ENCODE measurements at regions not wholly inside any gene's neighbourhood (a gene's known extent, or its start where the extent isn't known, plus 50 kb on each side); places are given as distances from the start of the nearest gene placed in this dataset.

GRCh38 chr2:14364471-14364870 lies 268.0 kb upstream of the LRATD1 start:
- Histone ChIP-seq H3K79me2 (ENCODE audit: control insufficient read depth, low read length) (no peaks in the 10 kb centered on the region), H3K4me2 (ENCODE audit: low read length) (no peak overlapping the region), H3F3A (ENCODE audit: control insufficient read depth, insufficient read depth) (no peaks in the 10 kb centered on the region), H3K9me3 (ENCODE audit: control insufficient read depth, insufficient read depth, low read length) (no peaks in the 10 kb centered on the region), H3K4me1 (ENCODE audit: control insufficient read depth, low read length) (no peaks in the 10 kb centered on the region), H3K27me3 (ENCODE audit: control insufficient read depth, low read length) (no peaks in the 10 kb centered on the region), H3K36me3 (ENCODE audit: control insufficient read depth, low read length) (no peaks in the 10 kb centered on the region), H3K27ac (ENCODE audit: low read depth, low read length) (no peak overlapping the region), H3K9me2 (replicated peaks; ENCODE audit: control insufficient read depth, low read length) (no peaks in the 10 kb centered on the region), H4K20me1 (ENCODE audit: control insufficient read depth, insufficient read depth, low read depth, low read length) (no peaks in the 10 kb centered on the region), H3K4me3 (ENCODE audit: low read length) (no peak overlapping the region)
- TF ChIP-seq EZH2phosphoT487 (IDR thresholded peaks at IDR 0.05; ENCODE audit: borderline replicate concordance, low read length) (no peak), CTCF (IDR thresholded peaks at IDR 0.05; ENCODE audit: low read depth, low read length, poor library complexity, severe bottlenecking) (no peak)

GRCh38 chr2:14385043-14385442 lies 247.5 kb upstream of the LRATD1 start:
- H3K4me2 ChIP-seq (ENCODE audit: low read length) = no peak overlapping the region

DNA sequence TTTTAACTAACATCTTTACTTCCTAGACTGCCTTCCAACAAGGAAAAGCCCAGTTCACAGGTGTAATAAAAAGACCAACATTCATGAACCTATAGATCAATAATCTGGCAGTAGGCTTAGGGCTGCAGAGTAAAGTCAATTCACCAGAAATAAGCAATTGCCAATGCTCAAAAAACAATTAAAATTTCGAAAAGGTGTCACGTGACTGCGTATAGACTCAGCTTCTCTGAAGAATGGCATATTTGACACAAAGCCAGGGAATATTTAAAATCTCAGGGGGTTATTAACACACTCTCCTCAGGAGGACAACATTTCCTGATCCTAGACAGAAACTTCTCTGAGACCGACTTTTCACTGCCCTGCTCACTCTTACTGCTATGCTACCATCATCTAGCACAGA lies 245.2 kb upstream of the LRATD1 start:
- H3K4me3 ChIP-seq (ENCODE audit: low read length) = no peak overlapping the region
- no peaks in the 10 kb centered on the region for H3K79me2 ChIP-seq (ENCODE audit: control insufficient read depth, low read length)
- H4K20me1 ChIP-seq (ENCODE audit: control insufficient read depth, insufficient read depth, low read depth, low read length) = no peaks in the 10 kb centered on the region
- H3K36me3 ChIP-seq (ENCODE audit: control insufficient read depth, low read length) = no peaks in the 10 kb centered on the region
- H3K27me3 ChIP-seq (ENCODE audit: control insufficient read depth, low read length) = no peaks in the 10 kb centered on the region
- H3K4me1 ChIP-seq (ENCODE audit: control insufficient read depth, low read length) = no peaks in the 10 kb centered on the region
- H3F3A ChIP-seq (ENCODE audit: control insufficient read depth, insufficient read depth) = no peaks in the 10 kb centered on the region
- no peak overlapping the region for H3K4me2 ChIP-seq (ENCODE audit: low read length)
- TF ChIP-seq CTCF (IDR thresholded peaks at IDR 0.05; ENCODE audit: low read depth, low read length, poor library complexity, severe bottlenecking) = no peak
- no peak for TF ChIP-seq EZH2phosphoT487 (IDR thresholded peaks at IDR 0.05; ENCODE audit: borderline replicate concordance, low read length)
- H3K9me2 ChIP-seq (replicated peaks; ENCODE audit: control insufficient read depth, low read length) = no peaks in the 10 kb centered on the region
- no peaks in the 10 kb centered on the region for H3K9me3 ChIP-seq (ENCODE audit: control insufficient read depth, insufficient read depth, low read length)
- no peak overlapping the region for H3K27ac ChIP-seq (ENCODE audit: low read depth, low read length)

More at GRCh38 chr2:14385043-14385442, 247.5 kb upstream of the LRATD1 start:
- Histone ChIP-seq H3K79me2 (ENCODE audit: control insufficient read depth, low read length) (no peaks in the 10 kb centered on the region), H3F3A (ENCODE audit: control insufficient read depth, insufficient read depth) (no peaks in the 10 kb centered on the region), H3K4me3 (ENCODE audit: low read length) (no peak overlapping the region), H3K36me3 (ENCODE audit: control insufficient read depth, low read length) (no peaks in the 10 kb centered on the region), H3K27me3 (ENCODE audit: control insufficient read depth, low read length) (no peaks in the 10 kb centered on the region), H3K9me3 (ENCODE audit: control insufficient read depth, insufficient read depth, low read length) (no peaks in the 10 kb centered on the region), H3K27ac (ENCODE audit: low read depth, low read length) (no peak overlapping the region), H3K9me2 (replicated peaks; ENCODE audit: control insufficient read depth, low read length) (no peaks in the 10 kb centered on the region), H3K4me1 (ENCODE audit: control insufficient read depth, low read length) (no peaks in the 10 kb centered on the region), H4K20me1 (ENCODE audit: control insufficient read depth, insufficient read depth, low read depth, low read length) (no peaks in the 10 kb centered on the region)
- no peak for TF ChIP-seq EZH2phosphoT487 (IDR thresholded peaks at IDR 0.05; ENCODE audit: borderline replicate concordance, low read length)
- TF ChIP-seq CTCF (IDR thresholded peaks at IDR 0.05; ENCODE audit: low read depth, low read length, poor library complexity, severe bottlenecking) = no peak

DNA sequence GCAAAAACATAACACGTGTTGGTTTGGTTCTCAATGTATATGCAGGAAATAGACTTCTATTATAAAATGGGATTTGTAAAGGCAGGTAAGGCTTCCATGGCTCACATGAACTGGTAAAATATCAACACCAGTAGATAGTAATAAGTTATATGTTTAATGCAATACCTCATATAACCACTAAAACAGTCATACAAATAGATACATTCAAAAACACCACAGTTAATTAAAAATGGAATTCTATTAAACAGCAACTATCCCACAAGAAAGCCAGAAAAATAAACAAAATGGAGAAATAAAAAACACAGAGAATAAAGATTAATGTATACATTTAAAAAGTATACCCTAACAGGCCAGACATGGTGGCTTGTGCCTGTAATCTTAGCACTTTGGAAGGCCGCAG lies 243.8 kb upstream of the LRATD1 start:
- no peak overlapping the region for H3K27ac ChIP-seq (ENCODE audit: low read depth, low read length)
- H3K4me3 ChIP-seq (ENCODE audit: low read length) = no peak overlapping the region
- H3K4me2 ChIP-seq (ENCODE audit: low read length) = no peak overlapping the region
- TF ChIP-seq EZH2phosphoT487 (IDR thresholded peaks at IDR 0.05; ENCODE audit: borderline replicate concordance, low read length) (no peak), CTCF (IDR thresholded peaks at IDR 0.05; ENCODE audit: low read depth, low read length, poor library complexity, severe bottlenecking) (no peak)
- no peaks in the 10 kb centered on the region for H3K4me1 ChIP-seq (ENCODE audit: control insufficient read depth, low read length)
- H3F3A ChIP-seq (ENCODE audit: control insufficient read depth, insufficient read depth) = no peaks in the 10 kb centered on the region
- H3K9me2 ChIP-seq (replicated peaks; ENCODE audit: control insufficient read depth, low read length) = no peaks in the 10 kb centered on the region
- no peaks in the 10 kb centered on the region for H4K20me1 ChIP-seq (ENCODE audit: control insufficient read depth, insufficient read depth, low read depth, low read length)
- H3K9me3 ChIP-seq (ENCODE audit: control insufficient read depth, insufficient read depth, low read length) = no peaks in the 10 kb centered on the region
- H3K79me2 ChIP-seq (ENCODE audit: control insufficient read depth, low read length) = no peaks in the 10 kb centered on the region
- H3K27me3 ChIP-seq (ENCODE audit: control insufficient read depth, low read length) = no peaks in the 10 kb centered on the region
- H3K36me3 ChIP-seq (ENCODE audit: control insufficient read depth, low read length) = no peaks in the 10 kb centered on the region

Measured in DOHH2 (cell line).